ENCODE measurements at regions not wholly inside any gene's neighbourhood (a gene's known extent, or its start where the extent isn't known, plus 50 kb on each side); places are given as distances from the start of the nearest gene placed in this dataset.

- FAIRE-seq, result no peak
Measured at GRCh38 chr6:43915986-43916923, 146.2 kb downstream of the VEGFA start.

- no peak for FAIRE-seq
Measured at GRCh38 chr6:43915208-43915869, 145.3 kb downstream of the VEGFA start.

- no peak for FAIRE-seq
Measured at GRCh38 chr6:43914272-43915147, 144.5 kb downstream of the VEGFA start.

- no peak for FAIRE-seq
Measured at GRCh38 chr6:43913375-43914271, 143.6 kb downstream of the VEGFA start.

GRCh38 chr6:43912598-43913371 lies 142.8 kb downstream of the VEGFA start:
- FAIRE-seq, result no peak

- FAIRE-seq, result no peak
Measured at GRCh38 chr6:43912116-43912577, 142.1 kb downstream of the VEGFA start.

GRCh38 chr6:43911354-43912115 lies 141.5 kb downstream of the VEGFA start:
- FAIRE-seq, result no peak

GRCh38 chr6:43910638-43911353 lies 140.8 kb downstream of the VEGFA start:
- FAIRE-seq, result no peak

GRCh38 chr6:43910149-43910637 lies 140.2 kb downstream of the VEGFA start:
- no peak for FAIRE-seq

- no peak for FAIRE-seq
Measured at GRCh38 chr6:43909474-43910148, 139.6 kb downstream of the VEGFA start.

- no peak for FAIRE-seq
Measured at GRCh38 chr6:43907789-43908472, 137.9 kb downstream of the VEGFA start.

GRCh38 chr6:43907312-43907711 lies 137.3 kb downstream of the VEGFA start:
- no peak for FAIRE-seq

GRCh38 chr6:43904311-43905123 lies 134.5 kb downstream of the VEGFA start:
- no peak for FAIRE-seq

GRCh38 chr6:43903739-43904290 lies 133.8 kb downstream of the VEGFA start:
- no peak for FAIRE-seq

GRCh38 chr6:43901733-43902230 lies 131.8 kb downstream of the VEGFA start:
- FAIRE-seq, result no peak

GRCh38 chr6:43900916-43901732 lies 131.1 kb downstream of the VEGFA start:
- FAIRE-seq, result no peak
